ENCODE measurements at regions not wholly inside any gene's neighbourhood (a gene's known extent, or its start where the extent isn't known, plus 50 kb on each side); places are given as distances from the start of the nearest gene placed in this dataset.

DNA sequence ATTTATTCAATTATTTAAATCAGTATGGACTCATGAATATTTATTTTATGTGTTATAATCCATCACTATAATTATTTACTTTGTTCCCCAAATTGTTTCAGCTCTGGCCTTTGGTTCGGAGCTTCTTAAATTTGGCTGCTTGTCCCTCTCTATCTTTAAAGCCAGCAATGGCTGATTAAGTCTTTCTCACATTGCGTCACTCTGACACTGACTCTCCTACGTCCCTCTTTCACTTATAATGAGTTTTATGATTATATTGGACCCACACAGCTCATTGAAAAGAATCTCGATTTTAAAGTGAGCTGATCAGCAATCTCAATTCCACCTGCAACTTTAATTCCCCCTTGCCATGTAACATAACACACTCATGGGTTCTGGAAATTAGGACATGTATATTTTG is 185.2 kb upstream of the SLC39A10 start:
- TF ChIP-seq, protein P1, sequence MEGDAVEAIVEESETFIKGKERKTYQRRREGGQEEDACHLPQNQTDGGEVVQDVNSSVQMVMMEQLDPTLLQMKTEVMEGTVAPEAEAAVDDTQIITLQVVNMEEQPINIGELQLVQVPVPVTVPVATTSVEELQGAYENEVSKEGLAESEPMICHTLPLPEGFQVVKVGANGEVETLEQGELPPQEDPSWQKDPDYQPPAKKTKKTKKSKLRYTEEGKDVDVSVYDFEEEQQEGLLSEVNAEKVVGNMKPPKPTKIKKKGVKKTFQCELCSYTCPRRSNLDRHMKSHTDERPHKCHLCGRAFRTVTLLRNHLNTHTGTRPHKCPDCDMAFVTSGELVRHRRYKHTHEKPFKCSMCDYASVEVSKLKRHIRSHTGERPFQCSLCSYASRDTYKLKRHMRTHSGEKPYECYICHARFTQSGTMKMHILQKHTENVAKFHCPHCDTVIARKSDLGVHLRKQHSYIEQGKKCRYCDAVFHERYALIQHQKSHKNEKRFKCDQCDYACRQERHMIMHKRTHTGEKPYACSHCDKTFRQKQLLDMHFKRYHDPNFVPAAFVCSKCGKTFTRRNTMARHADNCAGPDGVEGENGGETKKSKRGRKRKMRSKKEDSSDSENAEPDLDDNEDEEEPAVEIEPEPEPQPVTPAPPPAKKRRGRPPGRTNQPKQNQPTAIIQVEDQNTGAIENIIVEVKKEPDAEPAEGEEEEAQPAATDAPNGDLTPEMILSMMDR (IDR thresholded peaks at IDR 0.05): no peak
- TF ChIP-seq FOXM1 (IDR thresholded peaks at IDR 0.05; ENCODE audit: low read depth) (no peak), MXI1 (IDR thresholded peaks at IDR 0.05; ENCODE audit: low read depth, low read length) (no peak), EZH2phosphoT487 (IDR thresholded peaks at IDR 0.05; ENCODE audit: borderline replicate concordance, low read depth) (no peak), YY1 (IDR thresholded peaks at IDR 0.05; ENCODE audit: low read depth) (no peak), SIN3A (IDR thresholded peaks at IDR 0.05; ENCODE audit: borderline replicate concordance, low read depth, low read length) (no peak), SMC3 (IDR thresholded peaks at IDR 0.05; ENCODE audit: low read depth, low read length) (no peak)
- TF ChIP-seq, protein P2, sequence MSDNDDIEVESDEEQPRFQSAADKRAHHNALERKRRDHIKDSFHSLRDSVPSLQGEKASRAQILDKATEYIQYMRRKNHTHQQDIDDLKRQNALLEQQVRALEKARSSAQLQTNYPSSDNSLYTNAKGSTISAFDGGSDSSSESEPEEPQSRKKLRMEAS (IDR thresholded peaks at IDR 0.05; ENCODE audit: low read depth): no peak
- TF ChIP-seq, protein P3, sequence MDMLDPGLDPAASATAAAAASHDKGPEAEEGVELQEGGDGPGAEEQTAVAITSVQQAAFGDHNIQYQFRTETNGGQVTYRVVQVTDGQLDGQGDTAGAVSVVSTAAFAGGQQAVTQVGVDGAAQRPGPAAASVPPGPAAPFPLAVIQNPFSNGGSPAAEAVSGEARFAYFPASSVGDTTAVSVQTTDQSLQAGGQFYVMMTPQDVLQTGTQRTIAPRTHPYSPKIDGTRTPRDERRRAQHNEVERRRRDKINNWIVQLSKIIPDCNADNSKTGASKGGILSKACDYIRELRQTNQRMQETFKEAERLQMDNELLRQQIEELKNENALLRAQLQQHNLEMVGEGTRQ (IDR thresholded peaks at IDR 0.05; ENCODE audit: borderline replicate concordance, low read depth, low read length): no peak
